Liver (tissue), 8 donors: ENCODE measurements at regions not wholly inside any gene's neighbourhood (a gene's known extent, or its start where the extent isn't known, plus 50 kb on each side); places are given as distances from the start of the nearest gene placed in this dataset.

ENCODE experiments used
- DNase-seq: peaks from one replicate; pipeline ENCODE4 v3.0.0-alpha.2; 2017; ENCODE audit warnings: low spot score
- H3K27ac ChIP-seq, 2 donors: one replicate each; pipeline ENCODE4 v1.7.0; 2013; ENCODE audit warnings: inconsistent platforms in 2 of 2, low read length in 2 of 2, control low read depth in 1 of 2, low read depth in 1 of 2, mild to moderate bottlenecking in 1 of 2
- H3K27me3 ChIP-seq, 4 donors: one replicate each; pipeline versions ENCODE4 v1.6.1 to v1.7.0; 2013; ENCODE audit warnings: low read length in 3 of 4, inconsistent platforms in 1 of 4, mild to moderate bottlenecking in 1 of 4, moderate library complexity in 1 of 4; ENCODE audit not compliant: control insufficient read depth in 4 of 4, insufficient read depth in 4 of 4
- H3K36me3 ChIP-seq, 4 donors: one replicate each; pipeline versions ENCODE4 v1.6.1 to v1.7.0; 2013; ENCODE audit warnings: low read length in 3 of 4, mild to moderate bottlenecking in 3 of 4, low read depth in 1 of 4, moderate library complexity in 1 of 4; ENCODE audit not compliant: control insufficient read depth in 4 of 4, insufficient read depth in 3 of 4
- H3K4me1 ChIP-seq, 4 donors: one replicate each; pipeline versions ENCODE4 v1.6.1 to v1.7.0; 2013; ENCODE audit warnings: low read length in 3 of 4, mild to moderate bottlenecking in 3 of 4, moderate library complexity in 1 of 4; ENCODE audit not compliant: control insufficient read depth in 4 of 4, insufficient read depth in 4 of 4
- H3K4me3 ChIP-seq, 3 donors: one replicate each; pipeline versions ENCODE4 v1.6.1 to v1.7.0; 2013; ENCODE audit warnings: low read length in 3 of 3, control low read depth in 1 of 3, low read depth in 1 of 3, mild to moderate bottlenecking in 1 of 3
- H3K9ac ChIP-seq, 2 donors: one replicate each; pipeline ENCODE4 v1.7.0; 2013; ENCODE audit warnings: low read length in 2 of 2, mild to moderate bottlenecking in 2 of 2, moderate library complexity in 2 of 2, control low read depth in 1 of 2, low read depth in 1 of 2
- H3K9me3 ChIP-seq, 4 donors: one replicate each; pipeline versions ENCODE4 v1.6.1 to v1.7.0; 2013; ENCODE audit warnings: low read length in 3 of 4; ENCODE audit not compliant: control insufficient read depth in 4 of 4
- ATF3 ChIP-seq: IDR thresholded peaks from 2 replicates; pipeline ENCODE4 v1.6.1; 2016; ENCODE audit warnings: antibody characterized with exemption
- CTCF ChIP-seq: fragments of 150-350 bp; IDR thresholded peaks from 2 replicates; pipeline ENCODE4 v1.5.1; 2017; ENCODE audit warnings: improper control_type of control experiment, low read depth, low read length; ENCODE audit not compliant: missing input control
- EGR1 ChIP-seq, 2 donors: IDR thresholded peaks; 2 replicates each; pipeline ENCODE4 v1.6.1; 2016 to 2018; ENCODE audit warnings: antibody characterized with exemption in 2 of 2, low read depth in 2 of 2
- FOXA1 ChIP-seq: IDR thresholded peaks from 2 replicates; pipeline ENCODE4 v1.6.1; 2016; ENCODE audit warnings: antibody characterized with exemption
- FOXA2 ChIP-seq: IDR thresholded peaks from 2 replicates; pipeline ENCODE4 v1.6.1; 2016; ENCODE audit warnings: antibody characterized with exemption
- GABPA ChIP-seq, 2 donors: IDR thresholded peaks in 1 of 2; conservative IDR thresholded peaks in 1 of 2; 2 replicates each; pipeline ENCODE4 v1.6.1; 2016; ENCODE audit warnings: antibody characterized with exemption in 2 of 2, mild to moderate bottlenecking in 1 of 2, moderate library complexity in 1 of 2
- HNF4G ChIP-seq: IDR thresholded peaks from 2 replicates; pipeline ENCODE4 v1.6.1; 2016; ENCODE audit warnings: antibody characterized with exemption
- JUND ChIP-seq, 2 donors: IDR thresholded peaks; 2 replicates each; pipeline ENCODE4 v1.6.1; 2016; ENCODE audit warnings: antibody characterized with exemption in 2 of 2
- MAX ChIP-seq: IDR thresholded peaks from 2 replicates; pipeline ENCODE4 v1.6.1; 2016; ENCODE audit warnings: antibody characterized with exemption
- NR2F2 ChIP-seq: IDR thresholded peaks from 2 replicates; pipeline ENCODE4 v1.6.1; 2016; ENCODE audit warnings: antibody characterized with exemption
- RAD21 ChIP-seq, 2 donors: IDR thresholded peaks; 2 replicates each; pipeline ENCODE4 v1.6.1; 2016; ENCODE audit warnings: antibody characterized with exemption in 2 of 2, mild to moderate bottlenecking in 2 of 2
- REST ChIP-seq: IDR thresholded peaks from 2 replicates; pipeline ENCODE4 v1.6.1; 2016; ENCODE audit warnings: antibody characterized with exemption, mild to moderate bottlenecking
- RXRA ChIP-seq, 2 donors: IDR thresholded peaks; 2 replicates each; pipeline ENCODE4 v1.6.1; 2017 to 2018; ENCODE audit warnings: antibody characterized with exemption in 2 of 2, mild to moderate bottlenecking in 1 of 2
- SP1 ChIP-seq: IDR thresholded peaks from 2 replicates; pipeline ENCODE4 v1.6.1; 2018; ENCODE audit warnings: antibody characterized with exemption, mild to moderate bottlenecking
- TAF1 ChIP-seq: conservative IDR thresholded peaks from 2 replicates; pipeline ENCODE4 v1.6.1; 2016; ENCODE audit warnings: antibody characterized with exemption, mild to moderate bottlenecking
- YY1 ChIP-seq: IDR thresholded peaks from 2 replicates; pipeline ENCODE4 v1.6.1; 2016; ENCODE audit warnings: antibody characterized with exemption, mild to moderate bottlenecking
- ZBTB33 ChIP-seq: IDR thresholded peaks from 2 replicates; pipeline ENCODE4 v1.6.1; 2016; ENCODE audit warnings: antibody characterized with exemption
- WGBS: extraction: QIAGEN DNeasy Blood & Tissue Kit; methylation state at CpG from one replicate; pipeline ENCODE4 v1.1.7; 2013; 5-methylcytosine and 5-hydroxymethylcytosine counted together
- donor health status: healthy.
- donor health status: healthy.
- donor health status: healthy.
- donor health status: healthy.
- donor health status: healthy.

GRCh38 chr4:56235011-56235410 is 152.3 kb downstream of the AASDH start:
- no peak overlapping the region for H3K9ac ChIP-seq
- 80% methylated on average over 3 of the region's 3 CpGs for WGBS
- H3K9me3 ChIP-seq, result peaks cover 0 to 3% (median under 1%) of the 10 kb centered on the region in 4 donors
- H3K27ac ChIP-seq, result no peak overlapping the region
- H3K4me1 ChIP-seq, result no peaks in the 10 kb centered on the region
- TF ChIP-seq FOXA2 (no peak), CTCF (no peak), GABPA (IDR thresholded peaks at IDR 0.05 in 1 of 2, conservative IDR thresholded peaks at IDR 0.05 in 1 of 2) (no peak), TAF1 (no peak), JUND (IDR thresholded peaks at IDR 0.05) (no peak), ATF3 (no peak), EGR1 (IDR thresholded peaks at IDR 0.05; ENCODE audit: low read depth in 2 of 2) (no peak), ZBTB33 (no peak)
- no peak overlapping the region for H3K4me3 ChIP-seq
- no peaks in the 10 kb centered on the region for H3K36me3 ChIP-seq
- no peaks in the 10 kb centered on the region for H3K27me3 ChIP-seq
- DNase-seq, result no peak

- 93% methylated on average over 1 of the region's 1 CpG for WGBS
Measured at GRCh38 chr4:56234098-56234497, 153.2 kb downstream of the AASDH start.

GRCh38 chr4:56231410-56231809 is 155.9 kb downstream of the AASDH start:
- no peak overlapping the region for H3K9ac ChIP-seq
- no peaks in the 10 kb centered on the region for H3K4me1 ChIP-seq
- WGBS, result 93% methylated on average over 3 of the region's 3 CpGs
- no peaks in the 10 kb centered on the region for H3K36me3 ChIP-seq
- H3K9me3 ChIP-seq, result peaks cover 0 to 3% (median under 1%) of the 10 kb centered on the region in 4 donors
- H3K27me3 ChIP-seq, result peaks cover 0 to 3% (median 0%) of the 10 kb centered on the region in 4 donors
- no peak for DNase-seq
- H3K27ac ChIP-seq, result no peak overlapping the region
- no peak overlapping the region for H3K4me3 ChIP-seq
- TF ChIP-seq HNF4G (no peak), ZBTB33 (no peak), ATF3 (no peak), RXRA (IDR thresholded peaks at IDR 0.05) (no peak), EGR1 (IDR thresholded peaks at IDR 0.05; ENCODE audit: low read depth in 2 of 2) (no peak), REST (no peak), SP1 (no peak), MAX (no peak), RAD21 (IDR thresholded peaks at IDR 0.05) (no peak), TAF1 (no peak), YY1 (no peak), FOXA1 (no peak), FOXA2 (no peak), NR2F2 (no peak)

More at GRCh38 chr4:56234098-56234497, 153.2 kb downstream of the AASDH start:
- Histone ChIP-seq H3K9ac (no peak overlapping the region), H3K27ac (no peak overlapping the region), H3K27me3 (no peaks in the 10 kb centered on the region), H3K36me3 (no peaks in the 10 kb centered on the region), H3K9me3 (peaks cover 0 to 3% (median under 1%) of the 10 kb centered on the region in 4 donors), H3K4me3 (no peak overlapping the region), H3K4me1 (no peaks in the 10 kb centered on the region)
- no peak for TF ChIP-seq HNF4G
- no peak for DNase-seq
